H1 (cell line): ENCODE measurements at regions not wholly inside any gene's neighbourhood (a gene's known extent, or its start where the extent isn't known, plus 50 kb on each side); places are given as distances from the start of the nearest gene placed in this dataset.

ENCODE experiments used
- BCL11A ChIP-seq, 2 experiments: IDR thresholded peaks; one replicate each; pipeline ENCODE4 v1.6.1; 2011; ENCODE audit warnings: low read depth in 2 of 2, low read length in 2 of 2, mild to moderate bottlenecking in 2 of 2
- EGR1 ChIP-seq: IDR thresholded peaks from 2 replicates; pipeline ENCODE4 v1.6.1; 2011; ENCODE audit warnings: low read depth, low read length, borderline replicate concordance
- GABPA ChIP-seq: IDR thresholded peaks from 2 replicates; pipeline ENCODE4 v1.6.1; 2011; ENCODE audit warnings: mild to moderate bottlenecking, low read length, moderate library complexity, borderline replicate concordance; ENCODE audit not compliant: insufficient read depth
- GTF2F1 ChIP-seq: IDR thresholded peaks from 2 replicates; pipeline ENCODE4 v1.6.1; 2012; ENCODE audit warnings: low read depth, low read length, improper control_type of control experiment, borderline replicate concordance
- JUN ChIP-seq: IDR thresholded peaks from 2 replicates; pipeline ENCODE4 v1.6.1; 2011; ENCODE audit warnings: low read depth, mild to moderate bottlenecking, improper control_type of control experiment, low read length
- KDM4A ChIP-seq: IDR thresholded peaks from one replicate; pipeline ENCODE4 v1.7.1; 2012; ENCODE audit warnings: low read depth, mild to moderate bottlenecking, moderate library complexity, low read length, inconsistent platforms; ENCODE audit not compliant: severe bottlenecking
- NRF1 ChIP-seq: IDR thresholded peaks from 2 replicates; pipeline ENCODE4 v1.6.1; 2011; ENCODE audit warnings: mild to moderate bottlenecking, low read depth, low read length, improper control_type of control experiment
- POLR2A ChIP-seq, 2 experiments: IDR thresholded peaks; 1 replicate in 1 of 2; 2 replicates in 1 of 2; pipeline ENCODE4 v1.6.1; 2011; ENCODE audit warnings: low read depth in 2 of 2, low read length in 2 of 2, mild to moderate bottlenecking in 2 of 2; ENCODE audit errors: control extremely low read depth in 1 of 2
- RXRA ChIP-seq: IDR thresholded peaks from 2 replicates; pipeline ENCODE4 v1.6.1; 2011; ENCODE audit warnings: low read depth, mild to moderate bottlenecking, low read length, moderate library complexity; ENCODE audit not compliant: insufficient read depth
- SP1 ChIP-seq: IDR thresholded peaks from 2 replicates; pipeline ENCODE4 v1.6.1; 2011; ENCODE audit warnings: low read depth, low read length
- ZNF274 ChIP-seq: IDR thresholded peaks from 2 replicates; pipeline ENCODE4 v1.7.0; 2012; ENCODE audit warnings: low read length, borderline replicate concordance; ENCODE audit errors: extremely low read depth
- TF ChIP-seq, protein P1 (sequence below): fragments of 300-600 bp; sonication (generic); IDR thresholded peaks from 2 replicates; pipeline ENCODE4 v1.7.1; 2012; ENCODE audit warnings: low read length, moderate library complexity, mild to moderate bottlenecking, inconsistent platforms; ENCODE audit not compliant: insufficient replicate concordance

DNA sequence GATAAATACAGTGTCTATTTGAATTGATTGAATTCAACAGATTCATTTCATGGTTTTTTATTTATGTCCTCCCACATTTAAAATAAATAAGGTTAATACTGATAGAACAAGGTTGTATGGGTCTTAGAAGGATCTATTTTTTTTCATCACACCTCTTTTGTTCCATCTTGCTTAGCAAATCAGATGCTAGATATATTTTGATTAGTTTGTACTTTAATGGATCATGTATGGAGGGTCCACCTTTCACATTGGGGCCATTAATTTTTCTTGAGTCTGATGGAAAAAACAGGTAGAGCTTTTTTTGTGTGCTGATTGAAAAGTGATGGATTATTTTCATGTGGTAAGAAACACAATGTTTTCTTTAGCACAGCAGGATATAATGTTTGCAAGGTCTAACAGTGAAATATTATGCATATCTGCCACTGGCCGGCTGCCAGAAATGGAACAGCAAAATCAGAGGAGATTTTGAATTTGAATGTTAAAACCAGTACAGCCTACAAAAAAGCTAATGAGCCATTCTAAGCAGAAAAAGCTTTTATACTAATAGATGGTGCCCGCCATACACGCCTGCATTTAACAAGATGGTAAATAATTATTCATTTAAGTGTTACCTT, 188.1 kb upstream of the ETAA1 start (continued):
- TF ChIP-seq, protein P1, sequence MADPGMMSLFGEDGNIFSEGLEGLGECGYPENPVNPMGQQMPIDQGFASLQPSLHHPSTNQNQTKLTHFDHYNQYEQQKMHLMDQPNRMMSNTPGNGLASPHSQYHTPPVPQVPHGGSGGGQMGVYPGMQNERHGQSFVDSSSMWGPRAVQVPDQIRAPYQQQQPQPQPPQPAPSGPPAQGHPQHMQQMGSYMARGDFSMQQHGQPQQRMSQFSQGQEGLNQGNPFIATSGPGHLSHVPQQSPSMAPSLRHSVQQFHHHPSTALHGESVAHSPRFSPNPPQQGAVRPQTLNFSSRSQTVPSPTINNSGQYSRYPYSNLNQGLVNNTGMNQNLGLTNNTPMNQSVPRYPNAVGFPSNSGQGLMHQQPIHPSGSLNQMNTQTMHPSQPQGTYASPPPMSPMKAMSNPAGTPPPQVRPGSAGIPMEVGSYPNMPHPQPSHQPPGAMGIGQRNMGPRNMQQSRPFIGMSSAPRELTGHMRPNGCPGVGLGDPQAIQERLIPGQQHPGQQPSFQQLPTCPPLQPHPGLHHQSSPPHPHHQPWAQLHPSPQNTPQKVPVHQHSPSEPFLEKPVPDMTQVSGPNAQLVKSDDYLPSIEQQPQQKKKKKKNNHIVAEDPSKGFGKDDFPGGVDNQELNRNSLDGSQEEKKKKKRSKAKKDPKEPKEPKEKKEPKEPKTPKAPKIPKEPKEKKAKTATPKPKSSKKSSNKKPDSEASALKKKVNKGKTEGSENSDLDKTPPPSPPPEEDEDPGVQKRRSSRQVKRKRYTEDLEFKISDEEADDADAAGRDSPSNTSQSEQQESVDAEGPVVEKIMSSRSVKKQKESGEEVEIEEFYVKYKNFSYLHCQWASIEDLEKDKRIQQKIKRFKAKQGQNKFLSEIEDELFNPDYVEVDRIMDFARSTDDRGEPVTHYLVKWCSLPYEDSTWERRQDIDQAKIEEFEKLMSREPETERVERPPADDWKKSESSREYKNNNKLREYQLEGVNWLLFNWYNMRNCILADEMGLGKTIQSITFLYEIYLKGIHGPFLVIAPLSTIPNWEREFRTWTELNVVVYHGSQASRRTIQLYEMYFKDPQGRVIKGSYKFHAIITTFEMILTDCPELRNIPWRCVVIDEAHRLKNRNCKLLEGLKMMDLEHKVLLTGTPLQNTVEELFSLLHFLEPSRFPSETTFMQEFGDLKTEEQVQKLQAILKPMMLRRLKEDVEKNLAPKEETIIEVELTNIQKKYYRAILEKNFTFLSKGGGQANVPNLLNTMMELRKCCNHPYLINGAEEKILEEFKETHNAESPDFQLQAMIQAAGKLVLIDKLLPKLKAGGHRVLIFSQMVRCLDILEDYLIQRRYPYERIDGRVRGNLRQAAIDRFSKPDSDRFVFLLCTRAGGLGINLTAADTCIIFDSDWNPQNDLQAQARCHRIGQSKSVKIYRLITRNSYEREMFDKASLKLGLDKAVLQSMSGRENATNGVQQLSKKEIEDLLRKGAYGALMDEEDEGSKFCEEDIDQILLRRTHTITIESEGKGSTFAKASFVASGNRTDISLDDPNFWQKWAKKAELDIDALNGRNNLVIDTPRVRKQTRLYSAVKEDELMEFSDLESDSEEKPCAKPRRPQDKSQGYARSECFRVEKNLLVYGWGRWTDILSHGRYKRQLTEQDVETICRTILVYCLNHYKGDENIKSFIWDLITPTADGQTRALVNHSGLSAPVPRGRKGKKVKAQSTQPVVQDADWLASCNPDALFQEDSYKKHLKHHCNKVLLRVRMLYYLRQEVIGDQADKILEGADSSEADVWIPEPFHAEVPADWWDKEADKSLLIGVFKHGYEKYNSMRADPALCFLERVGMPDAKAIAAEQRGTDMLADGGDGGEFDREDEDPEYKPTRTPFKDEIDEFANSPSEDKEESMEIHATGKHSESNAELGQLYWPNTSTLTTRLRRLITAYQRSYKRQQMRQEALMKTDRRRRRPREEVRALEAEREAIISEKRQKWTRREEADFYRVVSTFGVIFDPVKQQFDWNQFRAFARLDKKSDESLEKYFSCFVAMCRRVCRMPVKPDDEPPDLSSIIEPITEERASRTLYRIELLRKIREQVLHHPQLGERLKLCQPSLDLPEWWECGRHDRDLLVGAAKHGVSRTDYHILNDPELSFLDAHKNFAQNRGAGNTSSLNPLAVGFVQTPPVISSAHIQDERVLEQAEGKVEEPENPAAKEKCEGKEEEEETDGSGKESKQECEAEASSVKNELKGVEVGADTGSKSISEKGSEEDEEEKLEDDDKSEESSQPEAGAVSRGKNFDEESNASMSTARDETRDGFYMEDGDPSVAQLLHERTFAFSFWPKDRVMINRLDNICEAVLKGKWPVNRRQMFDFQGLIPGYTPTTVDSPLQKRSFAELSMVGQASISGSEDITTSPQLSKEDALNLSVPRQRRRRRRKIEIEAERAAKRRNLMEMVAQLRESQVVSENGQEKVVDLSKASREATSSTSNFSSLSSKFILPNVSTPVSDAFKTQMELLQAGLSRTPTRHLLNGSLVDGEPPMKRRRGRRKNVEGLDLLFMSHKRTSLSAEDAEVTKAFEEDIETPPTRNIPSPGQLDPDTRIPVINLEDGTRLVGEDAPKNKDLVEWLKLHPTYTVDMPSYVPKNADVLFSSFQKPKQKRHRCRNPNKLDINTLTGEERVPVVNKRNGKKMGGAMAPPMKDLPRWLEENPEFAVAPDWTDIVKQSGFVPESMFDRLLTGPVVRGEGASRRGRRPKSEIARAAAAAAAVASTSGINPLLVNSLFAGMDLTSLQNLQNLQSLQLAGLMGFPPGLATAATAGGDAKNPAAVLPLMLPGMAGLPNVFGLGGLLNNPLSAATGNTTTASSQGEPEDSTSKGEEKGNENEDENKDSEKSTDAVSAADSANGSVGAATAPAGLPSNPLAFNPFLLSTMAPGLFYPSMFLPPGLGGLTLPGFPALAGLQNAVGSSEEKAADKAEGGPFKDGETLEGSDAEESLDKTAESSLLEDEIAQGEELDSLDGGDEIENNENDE: no peak
- TF ChIP-seq EGR1 (no peak), KDM4A (no peak), BCL11A (IDR thresholded peaks at IDR 0.05; ENCODE audit: low read depth in 2 of 2, low read length in 2 of 2) (no peak), JUN (no peak), GABPA (no peak), RXRA (no peak), POLR2A (IDR thresholded peaks at IDR 0.05; ENCODE audit: control extremely low read depth in 1 of 2, low read depth in 2 of 2, low read length in 2 of 2) (no peak), NRF1 (no peak), ZNF274 (no peak), SP1 (no peak), GTF2F1 (no peak)
